ENCODE measurements at regions not wholly inside any gene's neighbourhood (a gene's known extent, or its start where the extent isn't known, plus 50 kb on each side); places are given as distances from the start of the nearest gene placed in this dataset.

- TF ChIP-seq POLR2A (IDR thresholded peaks at IDR 0.05), result no peak
- no peak for TF ChIP-seq CTCF (IDR thresholded peaks at IDR 0.05)
- TF ChIP-seq POLR2AphosphoS5 (IDR thresholded peaks at IDR 0.05), result no peak
- TF ChIP-seq EP300 (IDR thresholded peaks at IDR 0.05), result no peak
Measured at GRCh38 chr1:73910062-73910461, 287.9 kb downstream of the LRRIQ3 start.
